ENCODE measurements at regions not wholly inside any gene's neighbourhood (a gene's known extent, or its start where the extent isn't known, plus 50 kb on each side); places are given as distances from the start of the nearest gene placed in this dataset.

DNA sequence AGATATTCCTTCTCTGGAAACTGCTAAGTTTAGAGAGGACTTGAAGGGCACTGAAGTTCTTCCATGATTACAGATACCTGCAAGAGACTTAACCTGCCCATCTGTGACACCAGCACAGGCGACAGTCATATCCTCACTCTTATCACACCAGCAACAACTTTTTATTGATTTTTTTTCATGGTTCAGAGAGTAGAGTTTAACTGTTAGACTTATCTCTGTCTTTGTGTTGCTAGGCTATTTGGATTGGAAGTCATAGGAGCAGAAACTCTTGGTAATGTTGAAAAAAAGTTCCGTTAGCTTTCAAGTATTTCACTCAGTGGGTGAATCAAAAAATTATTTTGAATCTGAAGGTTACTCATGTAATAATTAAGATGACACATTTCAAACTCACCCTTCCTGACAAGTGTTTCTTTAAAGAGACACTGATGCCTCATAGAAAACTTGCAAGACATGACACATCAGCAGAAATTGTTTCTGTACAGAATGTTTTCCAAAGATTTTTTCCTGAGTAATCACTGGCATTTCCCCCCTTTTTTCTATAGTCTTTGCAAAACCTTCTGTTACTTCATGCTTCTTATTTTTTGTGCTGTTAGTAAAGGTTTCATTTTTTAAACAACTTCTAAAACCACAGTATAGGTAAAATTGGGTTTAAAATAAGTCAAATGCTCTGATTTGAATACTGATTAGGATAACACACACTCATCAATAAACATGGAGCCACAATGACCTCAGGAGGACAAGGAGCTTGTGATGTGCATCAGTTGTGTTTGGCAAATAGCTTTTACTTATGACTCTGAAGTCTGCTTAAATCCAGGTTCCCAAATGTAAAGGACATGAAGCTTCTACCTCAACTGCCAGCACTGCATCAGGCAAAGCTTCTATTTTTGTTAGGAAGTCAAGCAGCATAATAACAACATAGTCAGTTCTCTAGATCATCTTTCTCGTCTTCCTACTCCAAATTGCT, 252.9 kb upstream of the MAN1A1 start:
- TF ChIP-seq, protein P1, sequence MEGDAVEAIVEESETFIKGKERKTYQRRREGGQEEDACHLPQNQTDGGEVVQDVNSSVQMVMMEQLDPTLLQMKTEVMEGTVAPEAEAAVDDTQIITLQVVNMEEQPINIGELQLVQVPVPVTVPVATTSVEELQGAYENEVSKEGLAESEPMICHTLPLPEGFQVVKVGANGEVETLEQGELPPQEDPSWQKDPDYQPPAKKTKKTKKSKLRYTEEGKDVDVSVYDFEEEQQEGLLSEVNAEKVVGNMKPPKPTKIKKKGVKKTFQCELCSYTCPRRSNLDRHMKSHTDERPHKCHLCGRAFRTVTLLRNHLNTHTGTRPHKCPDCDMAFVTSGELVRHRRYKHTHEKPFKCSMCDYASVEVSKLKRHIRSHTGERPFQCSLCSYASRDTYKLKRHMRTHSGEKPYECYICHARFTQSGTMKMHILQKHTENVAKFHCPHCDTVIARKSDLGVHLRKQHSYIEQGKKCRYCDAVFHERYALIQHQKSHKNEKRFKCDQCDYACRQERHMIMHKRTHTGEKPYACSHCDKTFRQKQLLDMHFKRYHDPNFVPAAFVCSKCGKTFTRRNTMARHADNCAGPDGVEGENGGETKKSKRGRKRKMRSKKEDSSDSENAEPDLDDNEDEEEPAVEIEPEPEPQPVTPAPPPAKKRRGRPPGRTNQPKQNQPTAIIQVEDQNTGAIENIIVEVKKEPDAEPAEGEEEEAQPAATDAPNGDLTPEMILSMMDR (IDR thresholded peaks at IDR 0.05), result no peak
- intact Hi-C loops (cut with DNase I; ENCODE audit: low total_unique reads), result no loop called here
- H3K4me1 ChIP-seq, result no peaks in the 10 kb centered on the region
- H3K9me3 ChIP-seq, result no peaks in the 10 kb centered on the region
- H3K27ac ChIP-seq, result no peak overlapping the region
- no peak for DNase-seq
- no peak overlapping the region for H3K4me3 ChIP-seq
- H3K27me3 ChIP-seq, result no peaks in the 10 kb centered on the region
- H3K36me3 ChIP-seq, result no peaks in the 10 kb centered on the region

DNA sequence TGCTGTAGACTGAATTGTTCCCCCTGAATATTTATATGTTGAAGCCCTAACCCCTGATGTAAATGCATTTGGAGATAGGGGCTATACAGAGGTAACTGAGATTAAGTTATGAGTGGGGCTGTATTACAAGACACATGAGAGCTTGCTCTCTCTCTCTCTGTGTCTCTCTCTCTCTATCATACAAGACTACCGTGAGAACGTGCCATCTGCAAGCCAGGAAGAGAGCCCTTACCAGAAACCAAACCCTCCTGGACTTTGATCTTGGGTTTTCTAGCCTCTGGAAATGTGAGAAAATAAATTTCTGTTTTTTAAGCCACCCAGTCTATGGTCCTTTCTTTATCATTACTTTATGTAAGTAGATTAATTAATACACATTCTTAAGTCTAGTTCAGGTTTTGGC, 249.3 kb upstream of the MAN1A1 start:
- Histone ChIP-seq H3K9me3 (no peaks in the 10 kb centered on the region), H3K4me3 (no peak overlapping the region), H3K27ac (no peak overlapping the region), H3K36me3 (no peaks in the 10 kb centered on the region), H3K27me3 (no peaks in the 10 kb centered on the region), H3K4me1 (no peaks in the 10 kb centered on the region)
- intact Hi-C loops (cut with DNase I; ENCODE audit: low total_unique reads), result no loop called here
- DNase-seq, result no peak
- TF ChIP-seq, protein P1 (IDR thresholded peaks at IDR 0.05), result no peak

DNA sequence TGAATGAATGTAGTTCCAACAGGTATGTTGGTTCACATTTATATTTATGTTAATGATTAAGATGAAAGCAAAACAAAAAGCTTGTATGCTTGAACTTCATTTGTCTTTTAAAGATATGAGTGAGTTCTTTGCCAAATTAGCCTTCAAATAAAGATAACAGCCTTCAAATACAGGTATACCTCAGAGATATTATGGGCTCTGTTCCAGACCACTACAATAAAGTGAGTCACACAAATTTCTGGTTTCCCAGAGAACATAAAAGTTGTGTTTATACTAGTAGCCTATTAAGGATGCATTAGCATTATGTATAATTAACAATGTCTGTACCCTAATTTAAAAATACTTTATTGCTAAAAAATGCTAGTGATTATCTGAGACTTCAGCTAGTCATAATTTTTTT, 245.3 kb upstream of the MAN1A1 start:
- DNase-seq, result no peak
- no peaks in the 10 kb centered on the region for H3K9me3 ChIP-seq
- no peaks in the 10 kb centered on the region for H3K4me1 ChIP-seq
- H3K4me3 ChIP-seq, result no peak overlapping the region
- H3K36me3 ChIP-seq, result no peaks in the 10 kb centered on the region
- H3K27ac ChIP-seq, result no peak overlapping the region
- TF ChIP-seq, protein P1 (IDR thresholded peaks at IDR 0.05), result no peak
- H3K27me3 ChIP-seq, result no peaks in the 10 kb centered on the region
- intact Hi-C loops (cut with DNase I; ENCODE audit: low total_unique reads), result no loop called here

DNA sequence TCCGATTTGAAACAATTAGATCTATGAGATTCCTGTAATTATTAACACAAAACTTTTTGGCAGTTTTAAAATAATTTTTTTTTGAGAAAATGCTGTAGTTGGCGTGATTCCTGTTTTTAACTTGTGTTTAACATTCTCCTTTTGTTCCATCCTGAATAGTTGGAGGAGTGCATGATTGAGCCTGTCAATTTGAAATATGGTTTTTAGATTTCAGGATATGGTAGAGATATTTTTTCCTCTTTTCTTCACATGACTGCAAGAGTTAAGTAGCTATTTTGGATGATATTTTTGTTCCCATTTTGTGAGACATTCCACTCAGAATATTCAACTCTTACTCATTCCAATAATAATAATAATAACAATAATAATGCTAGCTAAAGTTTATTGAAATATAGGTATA, 241.7 kb upstream of the MAN1A1 start:
- TF ChIP-seq, protein P1 (IDR thresholded peaks at IDR 0.05), result no peak
- intact Hi-C loops (cut with DNase I; ENCODE audit: low total_unique reads), result no loop called here
- H3K27me3 ChIP-seq, result no peaks in the 10 kb centered on the region

DNA sequence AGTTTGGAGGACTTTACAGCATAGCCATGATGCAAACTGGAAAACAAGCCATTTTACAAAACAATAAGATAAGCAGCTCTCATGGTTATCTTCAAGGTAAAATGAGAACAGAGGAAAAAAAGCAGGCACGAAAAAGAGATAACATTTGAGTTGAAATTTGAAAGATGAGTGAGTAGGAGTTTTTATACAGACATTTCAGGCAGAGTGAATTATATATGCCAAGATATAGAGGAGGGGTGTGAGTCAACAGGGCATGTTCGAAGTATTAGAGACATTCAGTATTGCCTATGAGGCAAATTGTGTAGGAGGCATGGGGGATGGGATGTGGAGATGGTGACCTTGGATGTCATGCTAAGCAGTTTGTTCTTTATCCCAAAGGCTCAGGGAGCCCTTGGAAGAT, 240.5 kb upstream of the MAN1A1 start:
- intact Hi-C loops (cut with DNase I; ENCODE audit: low total_unique reads), result no loop called here
- no peaks in the 10 kb centered on the region for H3K4me1 ChIP-seq
- H3K4me3 ChIP-seq, result no peak overlapping the region
- TF ChIP-seq, protein P1 (IDR thresholded peaks at IDR 0.05), result no peak
- H3K27me3 ChIP-seq, result no peaks in the 10 kb centered on the region
- no peak for DNase-seq
- H3K27ac ChIP-seq, result no peak overlapping the region
- H3K36me3 ChIP-seq, result no peaks in the 10 kb centered on the region
- H3K9me3 ChIP-seq, result no peaks in the 10 kb centered on the region

More for the DNA sequence above, 241.7 kb upstream of the MAN1A1 start:
- no peaks in the 10 kb centered on the region for H3K36me3 ChIP-seq
- no peak overlapping the region for H3K4me3 ChIP-seq
- no peaks in the 10 kb centered on the region for H3K9me3 ChIP-seq
- no peak overlapping the region for H3K27ac ChIP-seq
- no peaks in the 10 kb centered on the region for H3K4me1 ChIP-seq
- no peak for DNase-seq

Measured in tibial artery (tissue), 4 donors.